Calu3 (cell line): ENCODE measurements at regions not wholly inside any gene's neighbourhood (a gene's known extent, or its start where the extent isn't known, plus 50 kb on each side); places are given as distances from the start of the nearest gene placed in this dataset.

Experiments
- BruUV-seq: library from RNA; stranded (reverse); fragments of 400-500 nt; replicated peaks from 2 replicates; lab custom pipeline; 2021; lab: Mats Ljungman, UMichigan
- CTCF ChIA-PET: fragments of 300-600 bp; sonication (Branson Sonifier 250); formaldehyde crosslinking; loops from one replicate; lab custom pipeline; 2022; ENCODE audit warnings: antibody characterized with exemption; lab: Charles Lee
- DNase-seq: peaks from one replicate; pipeline ENCODE4 v3.0.0; 2022
- H3K27ac Mint-ChIP-seq: one replicate; pipeline ENCODE4 v1.8.0; 2022; ENCODE audit warnings: mixed read lengths; ENCODE audit not compliant: unreplicated experiment
- H3K27me3 Mint-ChIP-seq: one replicate; pipeline ENCODE4 v1.8.0; 2022; ENCODE audit warnings: mixed read lengths; ENCODE audit not compliant: unreplicated experiment
- H3K36me3 Mint-ChIP-seq: one replicate; pipeline ENCODE4 v1.8.0; 2022; ENCODE audit warnings: mild to moderate bottlenecking, moderate library complexity, mixed read lengths; ENCODE audit not compliant: insufficient read depth, unreplicated experiment
- H3K4me1 Mint-ChIP-seq: one replicate; pipeline ENCODE4 v1.8.0; 2022; ENCODE audit warnings: mild to moderate bottlenecking, low read depth, mixed read lengths; ENCODE audit not compliant: unreplicated experiment
- H3K4me3 Mint-ChIP-seq: one replicate; pipeline ENCODE4 v1.8.0; 2022; ENCODE audit warnings: mild to moderate bottlenecking, low read depth, moderate library complexity, mixed read lengths; ENCODE audit not compliant: unreplicated experiment
- H3K9me3 Mint-ChIP-seq: one replicate; pipeline ENCODE4 v1.8.0; 2022; ENCODE audit warnings: low read depth, mixed read lengths; ENCODE audit not compliant: unreplicated experiment
- intact Hi-C: fragments of 100-400 bp; cut with micrococcal nuclease; formaldehyde crosslinking; loops from one replicate; pipeline ENCODE4 v1.10.0; 2022; ENCODE audit not compliant: unreplicated experiment
- TF ChIP-seq, protein P1 (sequence below): fragments of 200-600 bp; IDR thresholded peaks from one replicate; pipeline ENCODE4 v1.8.0; 2022; ENCODE audit warnings: antibody characterized with exemption; ENCODE audit not compliant: unreplicated experiment

DNA sequence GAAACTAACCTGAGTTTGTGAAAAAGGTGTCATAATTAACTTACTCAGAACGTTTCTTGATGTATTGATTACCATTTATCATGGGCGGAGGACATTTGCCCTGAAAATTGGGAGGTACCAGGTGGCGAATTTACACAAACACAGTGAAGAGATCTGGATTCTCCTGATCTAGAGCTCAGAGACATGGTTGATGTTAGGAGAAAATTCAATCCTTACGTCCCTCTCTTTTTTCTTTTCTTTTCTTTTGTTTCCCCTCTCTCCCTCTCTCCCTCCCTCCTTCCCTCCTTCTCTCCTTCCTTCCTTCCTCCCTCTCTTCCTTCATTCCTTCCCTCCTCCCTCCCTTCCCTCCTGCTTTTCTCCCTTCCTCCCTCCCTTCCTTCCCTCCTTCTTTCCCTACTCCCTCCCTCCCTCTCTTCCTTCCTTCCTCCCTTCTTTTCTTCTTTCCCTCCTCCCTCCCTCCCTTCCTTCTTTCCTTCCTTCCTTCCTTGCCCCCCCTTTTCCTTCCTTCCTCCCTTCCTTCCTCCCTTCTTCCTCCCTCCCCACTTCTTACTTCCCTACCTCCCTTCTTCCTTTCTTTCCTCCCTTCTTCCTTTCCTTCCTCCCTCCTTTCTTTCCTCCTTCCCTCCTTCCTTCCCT is 234.1 kb downstream of the OTOR start:
- CTCF ChIA-PET: no interaction called here
- no peak overlapping the region for H3K4me3 Mint-ChIP-seq
- peaks cover 23% of the 10 kb centered on the region for H3K27me3 Mint-ChIP-seq
- H3K4me1 Mint-ChIP-seq: no peaks in the 10 kb centered on the region
- TF ChIP-seq, protein P1, sequence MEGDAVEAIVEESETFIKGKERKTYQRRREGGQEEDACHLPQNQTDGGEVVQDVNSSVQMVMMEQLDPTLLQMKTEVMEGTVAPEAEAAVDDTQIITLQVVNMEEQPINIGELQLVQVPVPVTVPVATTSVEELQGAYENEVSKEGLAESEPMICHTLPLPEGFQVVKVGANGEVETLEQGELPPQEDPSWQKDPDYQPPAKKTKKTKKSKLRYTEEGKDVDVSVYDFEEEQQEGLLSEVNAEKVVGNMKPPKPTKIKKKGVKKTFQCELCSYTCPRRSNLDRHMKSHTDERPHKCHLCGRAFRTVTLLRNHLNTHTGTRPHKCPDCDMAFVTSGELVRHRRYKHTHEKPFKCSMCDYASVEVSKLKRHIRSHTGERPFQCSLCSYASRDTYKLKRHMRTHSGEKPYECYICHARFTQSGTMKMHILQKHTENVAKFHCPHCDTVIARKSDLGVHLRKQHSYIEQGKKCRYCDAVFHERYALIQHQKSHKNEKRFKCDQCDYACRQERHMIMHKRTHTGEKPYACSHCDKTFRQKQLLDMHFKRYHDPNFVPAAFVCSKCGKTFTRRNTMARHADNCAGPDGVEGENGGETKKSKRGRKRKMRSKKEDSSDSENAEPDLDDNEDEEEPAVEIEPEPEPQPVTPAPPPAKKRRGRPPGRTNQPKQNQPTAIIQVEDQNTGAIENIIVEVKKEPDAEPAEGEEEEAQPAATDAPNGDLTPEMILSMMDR: no peak
- DNase-seq: no peak
- BruUV-seq: no TSS peak
- H3K36me3 Mint-ChIP-seq: no peaks in the 10 kb centered on the region
- no peaks in the 10 kb centered on the region for H3K9me3 Mint-ChIP-seq
- H3K27ac Mint-ChIP-seq: no peak overlapping the region
- intact Hi-C loops: no loop called here

DNA sequence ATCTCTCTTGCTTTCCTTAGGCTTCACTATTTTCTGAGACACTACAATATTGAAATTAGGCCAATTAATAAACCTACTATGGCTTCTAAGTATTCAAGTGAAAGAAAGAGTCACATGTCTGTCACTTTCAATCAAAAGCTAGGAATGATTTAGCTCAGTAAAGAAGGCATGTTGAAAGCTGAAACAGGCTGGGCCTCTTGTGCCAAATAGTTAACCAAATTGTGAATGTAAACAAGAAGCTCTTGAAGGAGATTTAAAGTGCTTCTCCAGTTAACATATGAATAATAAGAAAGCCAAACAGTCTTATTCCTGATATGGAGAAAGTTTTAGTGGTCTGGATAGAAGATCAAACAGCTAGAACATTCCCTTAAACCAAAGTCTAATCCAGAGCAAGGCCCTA is 236.3 kb downstream of the OTOR start:
- TF ChIP-seq, protein P1: no peak
- no peak for DNase-seq
- intact Hi-C loops: no loop called here
- Mint-ChIP-seq H3K27me3 (peaks cover 23% of the 10 kb centered on the region), H3K4me3 (no peak overlapping the region), H3K36me3 (no peaks in the 10 kb centered on the region), H3K4me1 (no peaks in the 10 kb centered on the region), H3K9me3 (no peaks in the 10 kb centered on the region), H3K27ac (no peak overlapping the region)
- no TSS peak for BruUV-seq
- CTCF ChIA-PET: no interaction called here

DNA sequence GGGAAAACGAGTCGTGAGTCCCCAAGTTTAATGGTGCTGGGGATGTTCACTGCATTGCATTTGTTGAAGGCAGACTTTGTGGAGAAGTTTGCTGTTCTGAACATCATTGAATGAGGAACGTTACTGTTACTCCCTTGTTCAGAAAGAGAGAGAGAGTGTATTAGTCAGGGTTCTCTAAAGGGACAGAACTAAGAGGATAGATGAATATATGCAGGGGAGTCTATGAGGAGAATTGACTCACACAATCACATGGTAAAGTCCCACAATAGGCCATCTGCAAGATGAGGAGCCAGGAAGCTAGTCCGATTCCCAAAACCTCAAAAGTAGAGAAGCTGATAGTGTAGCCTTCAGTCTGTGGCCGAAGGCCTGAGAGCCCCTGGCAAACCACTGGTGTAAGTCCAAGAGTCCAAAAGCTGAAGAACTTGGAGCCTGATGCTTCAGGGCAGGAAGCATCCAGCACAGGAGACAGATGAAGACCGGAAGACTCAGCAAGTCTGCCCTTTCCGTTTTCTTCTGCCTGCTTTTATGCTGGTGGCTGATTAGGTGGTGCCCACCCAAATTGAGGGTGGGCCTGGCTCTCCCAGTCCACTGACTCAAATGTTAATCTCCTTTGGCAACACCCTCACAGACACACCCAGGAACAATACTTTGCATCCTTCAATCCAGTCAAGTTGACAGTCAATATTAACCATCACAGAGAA is 223.5 kb upstream of the PCSK2 start:
- Mint-ChIP-seq H3K36me3 (no peaks in the 10 kb centered on the region), H3K27ac (no peak overlapping the region), H3K27me3 (no peaks in the 10 kb centered on the region), H3K9me3 (no peaks in the 10 kb centered on the region), H3K4me3 (no peak overlapping the region), H3K4me1 (no peaks in the 10 kb centered on the region)
- CTCF ChIA-PET: no interaction called here
- intact Hi-C loops: no loop called here
- TF ChIP-seq, protein P1: no peak
- no peak for DNase-seq
- no TSS peak for BruUV-seq

DNA sequence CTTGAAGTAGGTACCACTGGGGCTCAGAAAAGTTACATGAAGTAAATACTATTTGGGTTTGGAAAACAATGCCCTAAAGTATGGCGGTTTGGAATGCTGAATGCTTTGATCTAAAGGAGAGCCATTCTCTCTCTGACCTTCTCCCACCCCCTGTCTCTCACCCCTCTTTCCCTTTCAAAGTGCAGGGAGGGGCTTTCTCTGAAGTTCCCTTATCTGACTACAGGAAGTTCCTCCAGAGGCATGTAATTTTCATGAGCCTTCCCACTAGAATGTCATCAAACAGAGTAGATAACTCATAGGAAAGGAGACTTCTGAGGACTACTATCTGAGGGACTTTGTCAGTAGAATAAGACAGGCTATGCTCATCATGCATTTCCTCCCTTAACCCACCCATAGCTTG is 216.7 kb upstream of the PCSK2 start:
- Mint-ChIP-seq H3K9me3 (no peaks in the 10 kb centered on the region), H3K4me1 (no peaks in the 10 kb centered on the region), H3K27me3 (no peaks in the 10 kb centered on the region), H3K4me3 (no peak overlapping the region), H3K27ac (no peak overlapping the region), H3K36me3 (no peaks in the 10 kb centered on the region)
- intact Hi-C loops: no loop called here
- TF ChIP-seq, protein P1: no peak
- CTCF ChIA-PET: no interaction called here
- DNase-seq: no peak
- no TSS peak for BruUV-seq
